Ascending aorta (tissue), 2 donors: ENCODE measurements at regions not wholly inside any gene's neighbourhood (a gene's known extent, or its start where the extent isn't known, plus 50 kb on each side); places are given as distances from the start of the nearest gene placed in this dataset.

Experiments
- DNase-seq, 2 donors: peaks; one replicate each; pipeline ENCODE4 v3.0.0-alpha.2; 2019; ENCODE audit warnings: low spot score in 2 of 2
- H3K27ac ChIP-seq, 2 donors: fragments of 200-600 bp; sonication (generic); one replicate each; pipeline ENCODE4 v1.5.1; 2016 to 2017; ENCODE audit warnings: mild to moderate bottlenecking in 1 of 2
- H3K27me3 ChIP-seq: fragments of 200-600 bp; sonication (generic); one replicate; pipeline ENCODE4 v1.5.1; 2017
- H3K36me3 ChIP-seq, 2 donors: fragments of 200-600 bp; sonication (generic); one replicate each; pipeline ENCODE4 v1.5.1; 2016
- H3K4me1 ChIP-seq, 2 donors: fragments of 200-600 bp; sonication (generic); one replicate each; pipeline ENCODE4 v1.5.1; 2016 to 2017; ENCODE audit warnings: mild to moderate bottlenecking in 1 of 2
- H3K4me3 ChIP-seq, 2 donors: fragments of 200-600 bp; sonication (generic); one replicate each; pipeline ENCODE4 v1.5.1; 2016 to 2017; ENCODE audit warnings: mild to moderate bottlenecking in 1 of 2
- H3K9me3 ChIP-seq, 2 donors: fragments of 200-600 bp; sonication (generic); one replicate each; pipeline ENCODE4 v1.5.1; 2016
- intact Hi-C: fragments of 100-400 bp; cut with DNase I; formaldehyde crosslinking; loops from one replicate; pipeline ENCODE4 v1.15.1; 2023
- TF ChIP-seq, protein P1 (sequence below), 3 experiments: fragments of 200-600 bp in 2 of 3; fragments of 450-650 bp in 1 of 3; sonication (generic) in 2 of 3; IDR thresholded peaks; one replicate each; pipeline ENCODE4 v1.5.1; 2016 to 2019; ENCODE audit warnings: antibody characterized with exemption in 3 of 3, mild to moderate bottlenecking in 1 of 3, moderate library complexity in 1 of 3

DNA sequence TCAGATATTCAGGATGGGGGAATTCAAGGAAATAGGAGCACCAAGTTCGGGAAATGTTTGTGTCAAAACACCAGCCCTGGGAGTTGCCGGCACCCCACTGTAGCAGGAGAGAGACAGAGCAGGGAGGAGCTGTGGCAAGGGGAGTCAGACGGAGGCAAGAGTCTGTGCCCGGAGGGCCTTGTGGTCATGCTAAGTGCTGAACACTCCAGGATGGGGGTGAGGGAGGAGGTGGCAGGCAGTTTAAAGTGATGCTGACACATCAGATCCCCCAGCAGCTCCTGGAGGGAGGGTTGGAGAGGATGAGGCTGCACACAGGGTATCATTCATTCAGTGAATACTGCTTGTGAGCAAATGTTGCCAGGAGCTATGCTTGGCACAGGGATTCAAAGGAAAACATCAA lies 150.3 kb upstream of the ETV3 start:
- TF ChIP-seq, protein P1, sequence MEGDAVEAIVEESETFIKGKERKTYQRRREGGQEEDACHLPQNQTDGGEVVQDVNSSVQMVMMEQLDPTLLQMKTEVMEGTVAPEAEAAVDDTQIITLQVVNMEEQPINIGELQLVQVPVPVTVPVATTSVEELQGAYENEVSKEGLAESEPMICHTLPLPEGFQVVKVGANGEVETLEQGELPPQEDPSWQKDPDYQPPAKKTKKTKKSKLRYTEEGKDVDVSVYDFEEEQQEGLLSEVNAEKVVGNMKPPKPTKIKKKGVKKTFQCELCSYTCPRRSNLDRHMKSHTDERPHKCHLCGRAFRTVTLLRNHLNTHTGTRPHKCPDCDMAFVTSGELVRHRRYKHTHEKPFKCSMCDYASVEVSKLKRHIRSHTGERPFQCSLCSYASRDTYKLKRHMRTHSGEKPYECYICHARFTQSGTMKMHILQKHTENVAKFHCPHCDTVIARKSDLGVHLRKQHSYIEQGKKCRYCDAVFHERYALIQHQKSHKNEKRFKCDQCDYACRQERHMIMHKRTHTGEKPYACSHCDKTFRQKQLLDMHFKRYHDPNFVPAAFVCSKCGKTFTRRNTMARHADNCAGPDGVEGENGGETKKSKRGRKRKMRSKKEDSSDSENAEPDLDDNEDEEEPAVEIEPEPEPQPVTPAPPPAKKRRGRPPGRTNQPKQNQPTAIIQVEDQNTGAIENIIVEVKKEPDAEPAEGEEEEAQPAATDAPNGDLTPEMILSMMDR (IDR thresholded peaks at IDR 0.05): no peak
- no peaks in the 10 kb centered on the region for H3K9me3 ChIP-seq
- intact Hi-C loops: no loop called here
- H3K4me3 ChIP-seq: no peak overlapping the region
- no peaks in the 10 kb centered on the region for H3K27me3 ChIP-seq
- no peaks in the 10 kb centered on the region for H3K36me3 ChIP-seq
- H3K27ac ChIP-seq: no peak overlapping the region
- no peaks in the 10 kb centered on the region for H3K4me1 ChIP-seq
- DNase-seq: no peak

DNA sequence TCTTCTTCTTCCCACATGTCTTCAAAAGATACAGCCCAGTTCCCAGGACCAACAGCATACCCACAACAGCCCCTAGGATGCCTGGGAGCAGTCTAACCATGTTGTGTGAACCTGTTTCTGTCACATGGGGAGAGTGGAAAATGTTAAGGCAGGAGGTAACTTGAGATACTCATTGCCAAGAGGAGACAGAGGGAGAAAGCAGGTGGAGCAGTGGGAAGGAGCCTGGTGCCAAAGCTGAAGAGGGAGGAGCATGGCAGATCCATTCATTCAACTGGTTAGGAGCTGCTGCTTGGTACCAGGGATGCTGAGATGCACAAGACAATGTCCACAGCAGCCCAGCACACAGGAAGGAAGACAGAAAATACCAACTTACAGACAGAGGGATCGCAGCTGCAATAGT lies 149.8 kb upstream of the ETV3 start:
- intact Hi-C loops: no loop called here
- no peak overlapping the region for H3K27ac ChIP-seq
- no peaks in the 10 kb centered on the region for H3K36me3 ChIP-seq
- DNase-seq: no peak
- TF ChIP-seq, protein P1 (IDR thresholded peaks at IDR 0.05): no peak
- H3K4me1 ChIP-seq: no peaks in the 10 kb centered on the region
- H3K27me3 ChIP-seq: no peaks in the 10 kb centered on the region
- H3K4me3 ChIP-seq: no peak overlapping the region
- no peaks in the 10 kb centered on the region for H3K9me3 ChIP-seq

- TF ChIP-seq, protein P1 (IDR thresholded peaks at IDR 0.05): no peak
These were observed 149.3 kb upstream of the ETV3 start for GRCh38 chr1:157287462-157287861.

GRCh38 chr1:157286646-157287420 lies 148.6 kb upstream of the ETV3 start:
- DNase-seq: no peak
- Histone ChIP-seq H3K4me1 (no peaks in the 10 kb centered on the region), H3K36me3 (no peaks in the 10 kb centered on the region), H3K4me3 (no peak overlapping the region), H3K27me3 (no peaks in the 10 kb centered on the region), H3K27ac (no peak overlapping the region), H3K9me3 (no peaks in the 10 kb centered on the region)
- intact Hi-C loops: no loop called here
- TF ChIP-seq, protein P1 (IDR thresholded peaks at IDR 0.05): no peak

More at GRCh38 chr1:157287462-157287861, 149.3 kb upstream of the ETV3 start:
- H3K9me3 ChIP-seq: no peaks in the 10 kb centered on the region
- H3K36me3 ChIP-seq: no peaks in the 10 kb centered on the region
- no peak for DNase-seq
- intact Hi-C loops: no loop called here
- no peak overlapping the region for H3K27ac ChIP-seq
- no peaks in the 10 kb centered on the region for H3K27me3 ChIP-seq
- H3K4me3 ChIP-seq: no peak overlapping the region
- no peaks in the 10 kb centered on the region for H3K4me1 ChIP-seq

GRCh38 chr1:157286096-157286495 lies 147.9 kb upstream of the ETV3 start:
- no peak overlapping the region for H3K4me3 ChIP-seq
- no peaks in the 10 kb centered on the region for H3K4me1 ChIP-seq
- no peaks in the 10 kb centered on the region for H3K9me3 ChIP-seq
- H3K27ac ChIP-seq: no peak overlapping the region
- no peaks in the 10 kb centered on the region for H3K27me3 ChIP-seq
- DNase-seq: no peak
- no peaks in the 10 kb centered on the region for H3K36me3 ChIP-seq
- intact Hi-C loops: no loop called here
- TF ChIP-seq, protein P1 (IDR thresholded peaks at IDR 0.05): no peak
